GM23338 (cell line): ENCODE measurements at regions not wholly inside any gene's neighbourhood (a gene's known extent, or its start where the extent isn't known, plus 50 kb on each side); places are given as distances from the start of the nearest gene placed in this dataset.

Experiments
- ATAC-seq: fragments of 200-7000 bp; cut with Tn5 transposase; 3 replicates; pipeline ENCODE4 v1.9.1; 2020
- DNase-seq: peaks from one replicate; pipeline ENCODE4 v3.0.0-alpha.2; 2015; ENCODE audit warnings: low spot score
- H2AFZ ChIP-seq: fragments of 200-600 bp; sonication (generic); 2 replicates; pipeline ENCODE4 v1.8.0; 2016; ENCODE audit warnings: antibody characterized with exemption, mild to moderate bottlenecking, moderate library complexity
- H3F3A ChIP-seq: fragments of 200-600 bp; sonication (generic); replicated peaks from 2 replicates; pipeline ENCODE4 v1.8.0; 2017; ENCODE audit warnings: antibody characterized with exemption, mixed run types, low read depth
- H3K27ac ChIP-seq: fragments of 200-600 bp; sonication (generic); 2 replicates; pipeline ENCODE4 v1.6.1; 2016; ENCODE audit warnings: low read depth
- H3K27me3 ChIP-seq: fragments of 200-600 bp; sonication (generic); 2 replicates; pipeline ENCODE4 v1.8.0; 2016; ENCODE audit warnings: mild to moderate bottlenecking, mixed run types, moderate library complexity; ENCODE audit not compliant: insufficient read depth
- H3K36me3 ChIP-seq: fragments of 200-600 bp; sonication (generic); 2 replicates; pipeline ENCODE4 v1.8.0; 2016; ENCODE audit warnings: mild to moderate bottlenecking; ENCODE audit not compliant: insufficient read depth
- H3K4me1 ChIP-seq: fragments of 200-600 bp; sonication (generic); 2 replicates; pipeline ENCODE4 v1.8.0; 2016; ENCODE audit warnings: mild to moderate bottlenecking, moderate library complexity; ENCODE audit not compliant: insufficient read depth
- H3K4me2 ChIP-seq: fragments of 200-600 bp; sonication (generic); 2 replicates; pipeline ENCODE4 v1.7.1; 2017; ENCODE audit warnings: mixed run types
- H3K4me3 ChIP-seq: fragments of 200-600 bp; sonication (generic); 2 replicates; pipeline ENCODE4 v1.6.1; 2016; ENCODE audit warnings: mixed run types
- H3K79me2 ChIP-seq: fragments of 200-600 bp; sonication (generic); replicated peaks from 2 replicates; pipeline ENCODE4 v1.8.0; 2017; ENCODE audit warnings: mild to moderate bottlenecking; ENCODE audit not compliant: insufficient read depth
- H3K9me2 ChIP-seq: fragments of 200-600 bp; sonication (generic); 2 replicates; pipeline ENCODE4 v1.8.0; 2017; ENCODE audit not compliant: insufficient read depth
- H4K20me1 ChIP-seq: fragments of 200-600 bp; sonication (generic); replicated peaks from 2 replicates; pipeline ENCODE4 v1.8.0; 2017; ENCODE audit warnings: mild to moderate bottlenecking; ENCODE audit not compliant: insufficient read depth
- H3K27ac Mint-ChIP-seq: 2 replicates; pipeline ENCODE4 v1.8.0; 2020; ENCODE audit warnings: inconsistent platforms, mild to moderate bottlenecking, moderate library complexity, mixed read lengths
- H3K27me3 Mint-ChIP-seq: 3 replicates; pipeline ENCODE4 v1.8.0; 2022; ENCODE audit warnings: low read depth, mild to moderate bottlenecking, moderate library complexity, mixed read lengths, inconsistent platforms; ENCODE audit not compliant: insufficient read depth, poor library complexity
- H3K36me3 Mint-ChIP-seq: 3 replicates; pipeline ENCODE4 v1.8.0; 2021; ENCODE audit warnings: low read depth, mild to moderate bottlenecking, inconsistent platforms, moderate library complexity, mixed read lengths
- H3K4me1 Mint-ChIP-seq: 3 replicates; pipeline ENCODE4 v1.8.0; 2020; ENCODE audit warnings: mild to moderate bottlenecking, inconsistent platforms, mixed read lengths
- H3K4me3 Mint-ChIP-seq: 3 replicates; pipeline ENCODE4 v1.8.0; 2021; ENCODE audit warnings: moderate library complexity, mild to moderate bottlenecking, inconsistent platforms, mixed read lengths
- H3K9me3 Mint-ChIP-seq: 3 replicates; pipeline ENCODE4 v1.8.0; 2020; ENCODE audit warnings: moderate library complexity, mild to moderate bottlenecking, inconsistent platforms, mixed read lengths
- TF ChIP-seq, protein P1 (sequence below): fragments of 250-450 bp; sonication (Bioruptor Pico); IDR thresholded peaks from 2 replicates; pipeline ENCODE4 v1.5.0; 2020; ENCODE audit warnings: mild to moderate bottlenecking, moderate library complexity
- TF ChIP-seq, protein P2 (sequence below), 2 experiments: fragments of 200-600 bp in 1 of 2; sonication (generic) in 1 of 2; conservative IDR thresholded peaks; 2 replicates each; pipeline versions ENCODE4 v1.5.1 to v1.6.1; 2016 to 2017; ENCODE audit warnings: antibody characterized with exemption in 2 of 2, low read depth in 2 of 2, mild to moderate bottlenecking in 2 of 2, moderate library complexity in 1 of 2

DNA sequence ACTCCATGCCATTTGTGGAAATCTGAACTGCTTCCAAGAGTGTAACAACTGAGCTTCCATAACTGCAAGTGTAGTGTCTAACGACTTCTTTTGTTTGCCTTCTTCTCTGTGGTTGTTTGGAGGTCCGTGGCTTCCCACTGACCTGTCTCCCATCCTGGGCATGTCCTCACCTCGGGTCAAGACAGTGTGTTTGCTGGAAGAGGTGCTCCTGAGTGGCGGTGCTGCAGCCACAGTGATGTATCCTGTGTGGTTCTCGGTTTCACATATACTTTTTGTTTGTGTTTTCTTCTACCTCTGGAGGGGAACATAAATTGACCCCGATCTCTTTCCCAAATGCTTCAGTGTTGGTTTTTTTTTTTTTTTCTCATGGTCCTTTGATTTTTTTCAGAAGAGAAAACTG lies 84.7 kb upstream of the NPVF start (continued):
- TF ChIP-seq, protein P1, sequence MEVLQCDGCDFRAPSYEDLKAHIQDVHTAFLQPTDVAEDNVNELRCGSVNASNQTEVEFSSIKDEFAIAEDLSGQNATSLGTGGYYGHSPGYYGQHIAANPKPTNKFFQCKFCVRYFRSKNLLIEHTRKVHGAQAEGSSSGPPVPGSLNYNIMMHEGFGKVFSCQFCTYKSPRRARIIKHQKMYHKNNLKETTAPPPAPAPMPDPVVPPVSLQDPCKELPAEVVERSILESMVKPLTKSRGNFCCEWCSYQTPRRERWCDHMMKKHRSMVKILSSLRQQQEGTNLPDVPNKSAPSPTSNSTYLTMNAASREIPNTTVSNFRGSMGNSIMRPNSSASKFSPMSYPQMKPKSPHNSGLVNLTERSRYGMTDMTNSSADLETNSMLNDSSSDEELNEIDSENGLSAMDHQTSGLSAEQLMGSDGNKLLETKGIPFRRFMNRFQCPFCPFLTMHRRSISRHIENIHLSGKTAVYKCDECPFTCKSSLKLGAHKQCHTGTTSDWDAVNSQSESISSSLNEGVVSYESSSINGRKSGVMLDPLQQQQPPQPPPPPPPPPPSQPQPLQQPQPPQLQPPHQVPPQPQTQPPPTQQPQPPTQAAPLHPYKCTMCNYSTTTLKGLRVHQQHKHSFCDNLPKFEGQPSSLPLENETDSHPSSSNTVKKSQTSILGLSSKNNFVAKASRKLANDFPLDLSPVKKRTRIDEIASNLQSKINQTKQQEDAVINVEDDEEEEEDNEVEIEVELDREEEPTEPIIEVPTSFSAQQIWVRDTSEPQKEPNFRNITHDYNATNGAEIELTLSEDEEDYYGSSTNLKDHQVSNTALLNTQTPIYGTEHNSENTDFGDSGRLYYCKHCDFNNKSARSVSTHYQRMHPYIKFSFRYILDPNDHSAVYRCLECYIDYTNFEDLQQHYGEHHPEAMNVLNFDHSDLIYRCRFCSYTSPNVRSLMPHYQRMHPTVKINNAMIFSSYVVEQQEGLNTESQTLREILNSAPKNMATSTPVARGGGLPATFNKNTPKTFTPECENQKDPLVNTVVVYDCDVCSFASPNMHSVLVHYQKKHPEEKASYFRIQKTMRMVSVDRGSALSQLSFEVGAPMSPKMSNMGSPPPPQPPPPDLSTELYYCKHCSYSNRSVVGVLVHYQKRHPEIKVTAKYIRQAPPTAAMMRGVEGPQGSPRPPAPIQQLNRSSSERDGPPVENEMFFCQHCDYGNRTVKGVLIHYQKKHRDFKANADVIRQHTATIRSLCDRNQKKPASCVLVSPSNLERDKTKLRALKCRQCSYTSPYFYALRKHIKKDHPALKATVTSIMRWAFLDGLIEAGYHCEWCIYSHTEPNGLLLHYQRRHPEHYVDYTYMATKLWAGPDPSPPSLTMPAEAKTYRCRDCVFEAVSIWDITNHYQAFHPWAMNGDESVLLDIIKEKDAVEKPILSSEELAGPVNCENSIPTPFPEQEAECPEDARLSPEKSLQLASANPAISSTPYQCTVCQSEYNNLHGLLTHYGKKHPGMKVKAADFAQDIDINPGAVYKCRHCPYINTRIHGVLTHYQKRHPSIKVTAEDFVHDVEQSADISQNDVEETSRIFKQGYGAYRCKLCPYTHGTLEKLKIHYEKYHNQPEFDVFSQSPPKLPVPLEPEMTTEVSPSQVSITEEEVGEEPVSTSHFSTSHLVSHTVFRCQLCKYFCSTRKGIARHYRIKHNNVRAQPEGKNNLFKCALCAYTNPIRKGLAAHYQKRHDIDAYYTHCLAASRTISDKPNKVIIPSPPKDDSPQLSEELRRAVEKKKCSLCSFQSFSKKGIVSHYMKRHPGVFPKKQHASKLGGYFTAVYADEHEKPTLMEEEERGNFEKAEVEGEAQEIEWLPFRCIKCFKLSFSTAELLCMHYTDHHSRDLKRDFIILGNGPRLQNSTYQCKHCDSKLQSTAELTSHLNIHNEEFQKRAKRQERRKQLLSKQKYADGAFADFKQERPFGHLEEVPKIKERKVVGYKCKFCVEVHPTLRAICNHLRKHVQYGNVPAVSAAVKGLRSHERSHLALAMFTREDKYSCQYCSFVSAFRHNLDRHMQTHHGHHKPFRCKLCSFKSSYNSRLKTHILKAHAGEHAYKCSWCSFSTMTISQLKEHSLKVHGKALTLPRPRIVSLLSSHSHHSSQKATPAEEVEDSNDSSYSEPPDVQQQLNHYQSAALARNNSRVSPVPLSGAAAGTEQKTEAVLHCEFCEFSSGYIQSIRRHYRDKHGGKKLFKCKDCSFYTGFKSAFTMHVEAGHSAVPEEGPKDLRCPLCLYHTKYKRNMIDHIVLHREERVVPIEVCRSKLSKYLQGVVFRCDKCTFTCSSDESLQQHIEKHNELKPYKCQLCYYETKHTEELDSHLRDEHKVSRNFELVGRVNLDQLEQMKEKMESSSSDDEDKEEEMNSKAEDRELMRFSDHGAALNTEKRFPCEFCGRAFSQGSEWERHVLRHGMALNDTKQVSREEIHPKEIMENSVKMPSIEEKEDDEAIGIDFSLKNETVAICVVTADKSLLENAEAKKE = no peak

DNA sequence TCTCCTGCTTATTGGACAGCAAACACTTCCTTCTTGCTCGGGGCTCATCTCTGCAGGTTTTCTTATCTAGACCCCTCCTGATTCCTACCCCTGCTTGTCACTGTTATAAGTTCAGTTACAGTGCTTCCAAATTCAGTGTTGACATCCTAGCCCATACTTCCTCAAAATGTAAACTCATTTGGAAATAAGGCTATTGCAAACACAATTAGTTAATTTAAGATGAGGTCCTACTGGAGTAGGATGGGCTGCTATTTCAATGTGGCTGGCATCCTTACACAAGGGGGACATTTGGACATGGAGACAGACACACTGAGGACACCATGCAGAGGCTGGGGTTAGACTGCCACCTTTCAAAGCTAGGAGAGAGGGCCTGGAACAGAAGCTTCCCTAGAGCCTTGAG lies 85.2 kb upstream of the NPVF start:
- H3K4me3 Mint-ChIP-seq = no peak overlapping the region
- H3K4me1 Mint-ChIP-seq = peaks cover 34% of the 10 kb centered on the region
- H3K9me3 Mint-ChIP-seq = no peaks in the 10 kb centered on the region
- no peak overlapping the region for H3K27ac Mint-ChIP-seq
- Histone ChIP-seq H3K27ac (no peak overlapping the region), H2AFZ (no peak overlapping the region), H3F3A (no peaks in the 10 kb centered on the region), H3K4me2 (no peak overlapping the region), H3K36me3 (no peaks in the 10 kb centered on the region), H4K20me1 (no peaks in the 10 kb centered on the region), H3K9me2 (peaks cover 20% of the 10 kb centered on the region), H3K79me2 (no peaks in the 10 kb centered on the region), H3K27me3 (no peaks in the 10 kb centered on the region), H3K4me1 (peaks cover 13% of the 10 kb centered on the region), H3K4me3 (no peak overlapping the region)
- DNase-seq = no peak
- H3K36me3 Mint-ChIP-seq = no peaks in the 10 kb centered on the region
- TF ChIP-seq, protein P2, sequence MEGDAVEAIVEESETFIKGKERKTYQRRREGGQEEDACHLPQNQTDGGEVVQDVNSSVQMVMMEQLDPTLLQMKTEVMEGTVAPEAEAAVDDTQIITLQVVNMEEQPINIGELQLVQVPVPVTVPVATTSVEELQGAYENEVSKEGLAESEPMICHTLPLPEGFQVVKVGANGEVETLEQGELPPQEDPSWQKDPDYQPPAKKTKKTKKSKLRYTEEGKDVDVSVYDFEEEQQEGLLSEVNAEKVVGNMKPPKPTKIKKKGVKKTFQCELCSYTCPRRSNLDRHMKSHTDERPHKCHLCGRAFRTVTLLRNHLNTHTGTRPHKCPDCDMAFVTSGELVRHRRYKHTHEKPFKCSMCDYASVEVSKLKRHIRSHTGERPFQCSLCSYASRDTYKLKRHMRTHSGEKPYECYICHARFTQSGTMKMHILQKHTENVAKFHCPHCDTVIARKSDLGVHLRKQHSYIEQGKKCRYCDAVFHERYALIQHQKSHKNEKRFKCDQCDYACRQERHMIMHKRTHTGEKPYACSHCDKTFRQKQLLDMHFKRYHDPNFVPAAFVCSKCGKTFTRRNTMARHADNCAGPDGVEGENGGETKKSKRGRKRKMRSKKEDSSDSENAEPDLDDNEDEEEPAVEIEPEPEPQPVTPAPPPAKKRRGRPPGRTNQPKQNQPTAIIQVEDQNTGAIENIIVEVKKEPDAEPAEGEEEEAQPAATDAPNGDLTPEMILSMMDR (conservative IDR thresholded peaks at IDR 0.05; ENCODE audit: low read depth in 2 of 2) = no peak
- no peak for ATAC-seq
- H3K27me3 Mint-ChIP-seq = no peaks in the 10 kb centered on the region
